OCI-LY7 (cell line): ENCODE measurements at regions not wholly inside any gene's neighbourhood (a gene's known extent, or its start where the extent isn't known, plus 50 kb on each side); places are given as distances from the start of the nearest gene placed in this dataset.

Source experiments
- EZH2phosphoT487 ChIP-seq: fragments of 200-600 bp; sonication (generic); IDR thresholded peaks from 2 replicates; pipeline ENCODE4 v1.6.1; 2018; ENCODE audit warnings: low read depth, borderline replicate concordance, mild to moderate bottlenecking, mixed run types, antibody characterized with exemption, low read length, moderate library complexity, mixed read lengths
- TF ChIP-seq, protein P1 (sequence below): fragments of 200-600 bp; sonication (generic); conservative IDR thresholded peaks from 2 replicates; pipeline ENCODE4 v1.5.1; 2014; ENCODE audit warnings: mild to moderate bottlenecking, antibody characterized with exemption, low read length, moderate library complexity, mixed read lengths

GRCh38 chr12:41892302-41892701 lies 252.4 kb downstream of the GXYLT1 start:
- TF ChIP-seq, protein P1, sequence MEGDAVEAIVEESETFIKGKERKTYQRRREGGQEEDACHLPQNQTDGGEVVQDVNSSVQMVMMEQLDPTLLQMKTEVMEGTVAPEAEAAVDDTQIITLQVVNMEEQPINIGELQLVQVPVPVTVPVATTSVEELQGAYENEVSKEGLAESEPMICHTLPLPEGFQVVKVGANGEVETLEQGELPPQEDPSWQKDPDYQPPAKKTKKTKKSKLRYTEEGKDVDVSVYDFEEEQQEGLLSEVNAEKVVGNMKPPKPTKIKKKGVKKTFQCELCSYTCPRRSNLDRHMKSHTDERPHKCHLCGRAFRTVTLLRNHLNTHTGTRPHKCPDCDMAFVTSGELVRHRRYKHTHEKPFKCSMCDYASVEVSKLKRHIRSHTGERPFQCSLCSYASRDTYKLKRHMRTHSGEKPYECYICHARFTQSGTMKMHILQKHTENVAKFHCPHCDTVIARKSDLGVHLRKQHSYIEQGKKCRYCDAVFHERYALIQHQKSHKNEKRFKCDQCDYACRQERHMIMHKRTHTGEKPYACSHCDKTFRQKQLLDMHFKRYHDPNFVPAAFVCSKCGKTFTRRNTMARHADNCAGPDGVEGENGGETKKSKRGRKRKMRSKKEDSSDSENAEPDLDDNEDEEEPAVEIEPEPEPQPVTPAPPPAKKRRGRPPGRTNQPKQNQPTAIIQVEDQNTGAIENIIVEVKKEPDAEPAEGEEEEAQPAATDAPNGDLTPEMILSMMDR: no peak
- no peak for TF ChIP-seq EZH2phosphoT487
